Upper lobe of left lung (tissue), 4 donors: ENCODE measurements at regions not wholly inside any gene's neighbourhood (a gene's known extent, or its start where the extent isn't known, plus 50 kb on each side); places are given as distances from the start of the nearest gene placed in this dataset.

Source experiments
- CTCF ChIP-seq, 6 experiments: fragments of 450-650 bp in 4 of 6; fragments of 200-600 bp in 2 of 6; sonication (generic) in 2 of 6; IDR thresholded peaks; one replicate each; pipeline ENCODE4 v1.5.1; 2016 to 2019; ENCODE audit warnings: antibody characterized with exemption in 6 of 6
- EP300 ChIP-seq, 4 donors: sonication (generic); formaldehyde crosslinking; IDR thresholded peaks; one replicate each; pipeline ENCODE4 v1.5.1; 2017; ENCODE audit warnings: antibody characterized with exemption in 4 of 4, control low read depth in 2 of 4
- POLR2A ChIP-seq, 4 donors: fragments of 450-650 bp; IDR thresholded peaks; one replicate each; pipeline ENCODE4 v1.5.1; 2016 to 2017; ENCODE audit warnings: antibody characterized with exemption in 4 of 4, mild to moderate bottlenecking in 2 of 4
- POLR2AphosphoS5 ChIP-seq, 2 donors: sonication (generic); formaldehyde crosslinking; IDR thresholded peaks; one replicate each; pipeline ENCODE4 v1.5.1; 2017; ENCODE audit warnings: antibody characterized with exemption in 2 of 2

- TF ChIP-seq POLR2AphosphoS5 (IDR thresholded peaks at IDR 0.05) (no peak), POLR2A (IDR thresholded peaks at IDR 0.05) (no peak), CTCF (IDR thresholded peaks at IDR 0.05) (no peak), EP300 (IDR thresholded peaks at IDR 0.05) (no peak)
Observed at GRCh38 chr1:38127428-38127827, 80.8 kb upstream of the POU3F1 start.
